ENCODE measurements at regions not wholly inside any gene's neighbourhood (a gene's known extent, or its start where the extent isn't known, plus 50 kb on each side); places are given as distances from the start of the nearest gene placed in this dataset.

DNA sequence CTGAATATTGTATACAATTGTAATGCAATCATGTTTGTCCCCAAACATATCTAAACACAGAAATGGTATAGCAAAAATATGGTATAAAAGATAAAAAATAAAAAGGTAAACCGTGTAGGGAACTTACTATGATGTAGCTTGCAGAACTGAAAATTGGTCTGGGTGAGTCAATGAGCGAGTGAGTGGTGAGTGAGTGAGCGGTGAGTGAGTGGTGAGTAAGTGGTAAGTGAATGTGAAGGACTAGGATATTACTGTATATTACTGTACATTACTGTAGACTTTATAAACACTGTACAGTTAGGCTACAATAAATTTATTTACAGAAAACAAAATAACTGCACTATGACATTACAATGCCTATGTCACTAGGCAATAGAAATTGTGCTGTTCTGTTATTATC, 1163.2 kb upstream of the SORCS1 start:
- TF ChIP-seq POLR2A (IDR thresholded peaks at IDR 0.05; ENCODE audit: low read depth) (no peak), EP300 (IDR thresholded peaks at IDR 0.05) (no peak)
- TF ChIP-seq, protein P1, sequence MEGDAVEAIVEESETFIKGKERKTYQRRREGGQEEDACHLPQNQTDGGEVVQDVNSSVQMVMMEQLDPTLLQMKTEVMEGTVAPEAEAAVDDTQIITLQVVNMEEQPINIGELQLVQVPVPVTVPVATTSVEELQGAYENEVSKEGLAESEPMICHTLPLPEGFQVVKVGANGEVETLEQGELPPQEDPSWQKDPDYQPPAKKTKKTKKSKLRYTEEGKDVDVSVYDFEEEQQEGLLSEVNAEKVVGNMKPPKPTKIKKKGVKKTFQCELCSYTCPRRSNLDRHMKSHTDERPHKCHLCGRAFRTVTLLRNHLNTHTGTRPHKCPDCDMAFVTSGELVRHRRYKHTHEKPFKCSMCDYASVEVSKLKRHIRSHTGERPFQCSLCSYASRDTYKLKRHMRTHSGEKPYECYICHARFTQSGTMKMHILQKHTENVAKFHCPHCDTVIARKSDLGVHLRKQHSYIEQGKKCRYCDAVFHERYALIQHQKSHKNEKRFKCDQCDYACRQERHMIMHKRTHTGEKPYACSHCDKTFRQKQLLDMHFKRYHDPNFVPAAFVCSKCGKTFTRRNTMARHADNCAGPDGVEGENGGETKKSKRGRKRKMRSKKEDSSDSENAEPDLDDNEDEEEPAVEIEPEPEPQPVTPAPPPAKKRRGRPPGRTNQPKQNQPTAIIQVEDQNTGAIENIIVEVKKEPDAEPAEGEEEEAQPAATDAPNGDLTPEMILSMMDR (IDR thresholded peaks at IDR 0.05), result no peak
